ENCODE measurements at regions not wholly inside any gene's neighbourhood (a gene's known extent, or its start where the extent isn't known, plus 50 kb on each side); places are given as distances from the start of the nearest gene placed in this dataset.

DNA sequence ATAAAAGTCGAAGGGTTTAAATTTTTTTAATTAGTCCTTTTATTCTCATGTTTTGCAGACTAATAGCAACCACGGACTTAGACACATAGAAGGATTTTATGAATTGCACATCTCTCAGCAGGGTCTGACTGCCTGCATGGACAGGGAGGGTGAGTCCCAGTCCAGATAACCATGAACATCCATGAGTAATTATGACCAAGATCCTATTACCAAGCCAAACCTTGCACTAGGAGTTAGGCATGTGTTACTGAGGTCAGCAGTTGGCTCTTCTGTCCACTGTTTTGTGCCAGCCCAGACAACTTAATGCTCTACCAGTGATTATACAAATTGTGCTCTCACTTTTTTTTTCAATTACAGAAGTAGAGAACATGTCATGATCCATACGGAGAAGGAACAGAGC is 211.2 kb downstream of the MAFB start:
- ATAC-seq (no peak), DNase-seq (no peak)
- Mint-ChIP-seq H3K36me3 (ENCODE audit: low read depth) (no peaks in the 10 kb centered on the region), H3K4me1 (ENCODE audit: low read depth) (no peaks in the 10 kb centered on the region), H3K9me3 (no peaks in the 10 kb centered on the region), H3K27me3 (peaks cover 5% of the 10 kb centered on the region), H3K27ac (no peak overlapping the region), H3K4me3 (no peak overlapping the region)
- CTCF ChIA-PET: no interaction called here
- TF ChIP-seq, protein P1, sequence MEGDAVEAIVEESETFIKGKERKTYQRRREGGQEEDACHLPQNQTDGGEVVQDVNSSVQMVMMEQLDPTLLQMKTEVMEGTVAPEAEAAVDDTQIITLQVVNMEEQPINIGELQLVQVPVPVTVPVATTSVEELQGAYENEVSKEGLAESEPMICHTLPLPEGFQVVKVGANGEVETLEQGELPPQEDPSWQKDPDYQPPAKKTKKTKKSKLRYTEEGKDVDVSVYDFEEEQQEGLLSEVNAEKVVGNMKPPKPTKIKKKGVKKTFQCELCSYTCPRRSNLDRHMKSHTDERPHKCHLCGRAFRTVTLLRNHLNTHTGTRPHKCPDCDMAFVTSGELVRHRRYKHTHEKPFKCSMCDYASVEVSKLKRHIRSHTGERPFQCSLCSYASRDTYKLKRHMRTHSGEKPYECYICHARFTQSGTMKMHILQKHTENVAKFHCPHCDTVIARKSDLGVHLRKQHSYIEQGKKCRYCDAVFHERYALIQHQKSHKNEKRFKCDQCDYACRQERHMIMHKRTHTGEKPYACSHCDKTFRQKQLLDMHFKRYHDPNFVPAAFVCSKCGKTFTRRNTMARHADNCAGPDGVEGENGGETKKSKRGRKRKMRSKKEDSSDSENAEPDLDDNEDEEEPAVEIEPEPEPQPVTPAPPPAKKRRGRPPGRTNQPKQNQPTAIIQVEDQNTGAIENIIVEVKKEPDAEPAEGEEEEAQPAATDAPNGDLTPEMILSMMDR (IDR thresholded peaks at IDR 0.05): no peak
- POLR2A ChIA-PET: no interaction called here
- intact Hi-C loops (cut with micrococcal nuclease): no loop called here

DNA sequence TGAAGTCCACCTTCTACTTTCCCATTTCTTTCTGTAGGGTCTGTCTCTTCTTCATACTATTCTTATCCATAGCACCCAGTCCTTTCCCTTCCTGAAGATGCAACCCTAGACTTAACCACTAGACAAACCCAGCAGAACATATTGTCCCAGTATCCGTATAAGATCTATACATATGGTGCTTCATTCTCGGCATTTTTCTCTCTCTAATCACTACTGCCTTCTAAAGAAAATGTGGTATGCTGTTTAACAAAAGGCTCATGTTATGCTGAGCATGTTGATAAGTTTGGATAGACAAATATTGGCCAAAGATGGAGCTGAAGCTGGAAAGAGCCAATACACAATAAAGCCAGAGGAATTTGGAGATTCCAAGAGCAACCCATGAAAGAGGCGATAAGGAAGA is 212.6 kb downstream of the MAFB start:
- H3K27ac Mint-ChIP-seq: no peak overlapping the region
- H3K4me1 Mint-ChIP-seq (ENCODE audit: low read depth): no peaks in the 10 kb centered on the region
- DNase-seq: no peak
- ChIA-PET CTCF (no interaction called here), POLR2A (no interaction called here)
- H3K4me3 Mint-ChIP-seq: no peak overlapping the region
- H3K9me3 Mint-ChIP-seq: no peaks in the 10 kb centered on the region
- TF ChIP-seq, protein P1 (IDR thresholded peaks at IDR 0.05): no peak
- ATAC-seq: no peak
- intact Hi-C loops (cut with micrococcal nuclease): no loop called here
- H3K27me3 Mint-ChIP-seq: peaks cover 5% of the 10 kb centered on the region
- no peaks in the 10 kb centered on the region for H3K36me3 Mint-ChIP-seq (ENCODE audit: low read depth)

DNA sequence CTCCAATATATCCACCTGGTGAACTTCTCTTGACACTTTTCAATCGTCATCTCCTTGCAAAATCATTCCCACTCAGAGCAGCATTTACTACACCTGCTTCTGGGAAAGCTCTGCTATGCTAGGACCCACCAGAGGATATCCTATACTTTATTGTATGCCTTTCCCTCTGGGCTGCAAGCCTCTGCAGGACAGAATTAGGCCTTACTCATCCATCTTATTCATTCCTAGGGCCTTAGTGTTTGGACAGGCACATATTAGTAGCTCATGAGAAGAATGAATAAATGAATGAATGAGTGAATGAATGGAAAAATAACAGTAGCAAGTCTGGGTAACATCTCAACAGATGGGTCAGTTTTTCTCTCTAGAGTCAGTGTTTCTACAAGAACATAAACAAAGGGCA is 216.1 kb downstream of the MAFB start:
- TF ChIP-seq, protein P1 (IDR thresholded peaks at IDR 0.05): no peak
- ChIA-PET CTCF (interaction anchor here (1.0 kb wide), 1 partner anchor 115 kb away, joined by 3 read pairs; no protein-coding TSS in a partner anchor), POLR2A (no interaction called here)
- no peaks in the 10 kb centered on the region for H3K9me3 Mint-ChIP-seq
- no peak for DNase-seq
- H3K27ac Mint-ChIP-seq: no peak overlapping the region
- no peaks in the 10 kb centered on the region for H3K36me3 Mint-ChIP-seq (ENCODE audit: low read depth)
- H3K27me3 Mint-ChIP-seq: peaks cover 5% of the 10 kb centered on the region
- intact Hi-C loops (cut with micrococcal nuclease): no loop called here
- ATAC-seq: no peak
- no peak overlapping the region for H3K4me3 Mint-ChIP-seq
- H3K4me1 Mint-ChIP-seq (ENCODE audit: low read depth): no peaks in the 10 kb centered on the region

DNA sequence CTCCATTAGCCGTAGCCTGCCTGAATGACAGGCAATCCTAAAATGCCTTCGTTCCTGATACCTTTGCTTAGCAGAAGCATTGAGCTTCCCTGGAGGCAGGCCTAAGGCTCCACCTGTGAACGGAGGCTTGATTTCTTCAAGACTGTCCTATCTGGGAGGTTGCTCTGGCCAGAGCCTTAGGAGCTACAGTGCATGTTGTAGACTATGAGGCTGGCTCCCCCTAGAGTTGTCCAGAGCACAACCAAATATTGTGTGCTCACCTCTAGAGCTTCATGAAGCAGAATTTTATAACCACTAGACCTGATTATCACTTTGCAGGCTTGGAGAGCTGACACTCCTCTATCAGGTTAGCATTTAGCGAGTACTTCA is 217.8 kb downstream of the MAFB start:
- no peak overlapping the region for H3K4me3 Mint-ChIP-seq
- no peak overlapping the region for H3K27ac Mint-ChIP-seq
- POLR2A ChIA-PET: no interaction called here
- H3K27me3 Mint-ChIP-seq: peaks cover 3% of the 10 kb centered on the region
- no peak for DNase-seq
- intact Hi-C loops (cut with micrococcal nuclease): no loop called here
- CTCF ChIA-PET: no interaction called here
- no peaks in the 10 kb centered on the region for H3K4me1 Mint-ChIP-seq (ENCODE audit: low read depth)
- TF ChIP-seq, protein P1 (IDR thresholded peaks at IDR 0.05): no peak
- no peak for ATAC-seq
- H3K9me3 Mint-ChIP-seq: no peaks in the 10 kb centered on the region
- no peaks in the 10 kb centered on the region for H3K36me3 Mint-ChIP-seq (ENCODE audit: low read depth)

DNA sequence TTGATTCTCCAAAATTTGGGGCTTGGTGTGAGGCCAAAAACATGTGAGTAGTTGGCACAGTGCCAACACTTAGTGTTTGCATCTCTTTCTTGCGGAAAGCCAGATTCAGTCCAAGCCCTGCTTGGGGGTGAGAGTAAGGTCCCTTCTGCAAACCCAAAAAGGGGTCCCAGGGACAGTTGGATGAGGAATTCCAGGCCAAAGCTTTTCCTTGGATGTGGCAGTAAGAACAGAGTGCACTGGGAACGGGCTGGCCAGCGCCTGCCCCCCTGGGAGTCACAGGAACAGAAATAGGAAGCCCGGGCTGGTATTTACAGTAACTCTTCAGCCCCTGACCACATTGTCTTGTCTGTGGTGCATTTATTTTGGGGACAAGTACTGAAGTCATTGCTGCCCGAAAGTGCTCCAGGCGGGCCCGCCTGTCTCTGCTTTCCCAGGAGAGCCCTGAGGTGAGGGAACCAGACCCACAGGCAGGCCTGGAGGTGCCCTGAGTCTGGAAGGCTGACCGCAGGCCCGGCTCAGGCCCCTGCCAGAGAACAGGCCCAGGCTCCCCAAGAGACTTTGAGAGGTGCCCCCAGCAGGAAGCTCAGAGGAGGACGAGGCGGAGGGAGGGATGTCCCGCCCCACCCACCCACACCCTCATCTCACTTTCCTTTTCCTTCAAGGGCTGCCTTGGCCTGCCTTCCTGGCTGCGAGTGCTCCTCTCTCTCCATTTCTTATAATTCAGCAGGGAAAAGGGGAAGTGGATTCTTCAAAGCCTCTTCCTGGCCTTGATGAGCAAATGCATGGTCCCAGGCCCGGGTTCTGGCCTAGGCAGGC is 218.4 kb downstream of the MAFB start:
- TF ChIP-seq, protein P1 (IDR thresholded peaks at IDR 0.05): no peak
- POLR2A ChIA-PET: no interaction called here
- no peak overlapping the region for H3K4me3 Mint-ChIP-seq

More for the DNA sequence above, 218.4 kb downstream of the MAFB start:
- ATAC-seq (no peak), DNase-seq (no peak)
- H3K27ac Mint-ChIP-seq: no peak overlapping the region
- peaks cover 2% of the 10 kb centered on the region for H3K27me3 Mint-ChIP-seq
- H3K9me3 Mint-ChIP-seq: no peaks in the 10 kb centered on the region
- H3K4me1 Mint-ChIP-seq (ENCODE audit: low read depth): no peaks in the 10 kb centered on the region
- no peaks in the 10 kb centered on the region for H3K36me3 Mint-ChIP-seq (ENCODE audit: low read depth)
- intact Hi-C loops (cut with micrococcal nuclease): no loop called here
- CTCF ChIA-PET: no interaction called here

Measured in activated CD8-positive, alpha-beta T cell treated with anti-CD3 and anti-CD28 coated beads for 36 hours (primary cell).